Activated CD4-positive, alpha-beta T cell treated with anti-CD3 and anti-CD28 coated beads, Interleukin-2, amount 10 ng/mL, durations not matched to agents 7 days and 5 days (primary cell): ENCODE measurements at regions not wholly inside any gene's neighbourhood (a gene's known extent, or its start where the extent isn't known, plus 50 kb on each side); places are given as distances from the start of the nearest gene placed in this dataset.

Experiments
- CTCF ChIA-PET: fragments of 350-600 bp; sonication (Branson Sonifier 250); formaldehyde crosslinking; loops from one replicate; lab custom pipeline; 2021; ENCODE audit warnings: antibody characterized with exemption; lab: Charles Lee
- POLR2A ChIA-PET: fragments of 350-600 bp; sonication (Branson Sonifier 250); formaldehyde crosslinking; loops from one replicate; lab custom pipeline; 2021; ENCODE audit warnings: antibody characterized with exemption; lab: Charles Lee
- DNase-seq: peaks from one replicate; pipeline ENCODE4 v3.0.0-alpha.2; 2020
- H3K27ac Mint-ChIP-seq: one replicate; pipeline ENCODE4 v1.8.0; 2021; ENCODE audit warnings: mild to moderate bottlenecking, moderate library complexity, mixed read lengths
- H3K27me3 Mint-ChIP-seq: one replicate; pipeline ENCODE4 v1.8.0; 2021; ENCODE audit warnings: mixed read lengths
- H3K36me3 Mint-ChIP-seq: one replicate; pipeline ENCODE4 v1.8.0; 2021; ENCODE audit warnings: low read depth, mixed read lengths
- H3K4me1 Mint-ChIP-seq: one replicate; pipeline ENCODE4 v1.8.0; 2021; ENCODE audit warnings: mixed read lengths
- H3K4me3 Mint-ChIP-seq: one replicate; pipeline ENCODE4 v1.8.0; 2021; ENCODE audit warnings: mild to moderate bottlenecking, moderate library complexity, mixed read lengths
- H3K9me3 Mint-ChIP-seq: one replicate; pipeline ENCODE4 v1.8.0; 2021; ENCODE audit warnings: mixed read lengths

DNA sequence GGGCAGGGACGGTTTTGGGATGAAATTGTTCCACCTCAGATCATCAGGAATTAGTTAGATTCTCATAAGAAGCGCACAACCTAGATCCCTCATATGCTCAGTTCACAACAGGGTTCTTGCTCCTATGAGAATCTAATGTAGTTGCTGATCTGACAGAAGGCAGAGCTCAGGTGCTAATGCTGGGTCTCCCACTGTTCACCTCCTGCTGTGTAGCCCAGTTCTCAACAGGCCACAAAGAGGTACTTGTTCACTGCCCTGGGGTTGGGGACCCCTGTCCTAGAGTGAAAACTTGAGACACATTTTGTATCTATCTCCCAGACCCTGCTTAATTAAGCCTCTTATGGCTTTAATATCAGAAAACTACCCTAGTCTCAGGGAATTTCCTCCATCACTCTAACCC lies 966.0 kb downstream of the PCDH17 start:
- no peaks in the 10 kb centered on the region for H3K9me3 Mint-ChIP-seq

DNA sequence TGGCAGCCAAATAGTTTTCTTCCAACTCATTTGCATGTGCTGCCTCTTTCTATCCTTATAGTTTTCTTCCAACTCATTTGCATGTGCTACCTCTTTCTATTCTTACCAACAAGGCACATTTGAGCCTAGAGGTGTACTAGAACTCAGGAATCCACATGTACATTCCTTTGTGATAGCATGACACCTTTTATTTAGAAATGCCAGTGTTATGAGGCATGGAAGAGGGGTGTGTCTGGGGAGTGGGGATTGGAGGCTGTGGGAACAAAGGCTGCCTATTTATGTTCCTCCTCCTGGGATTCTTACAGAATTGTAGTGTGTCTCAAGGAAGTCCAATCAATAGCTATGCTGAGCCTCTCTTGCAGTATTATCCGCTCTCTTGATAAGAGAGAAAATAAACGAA lies 966.7 kb downstream of the PCDH17 start:
- ChIA-PET POLR2A (no interaction called here), CTCF (no interaction called here)
- Mint-ChIP-seq H3K27me3 (no peaks in the 10 kb centered on the region), H3K9me3 (no peaks in the 10 kb centered on the region), H3K4me1 (no peaks in the 10 kb centered on the region), H3K4me3 (no peak overlapping the region), H3K27ac (no peak overlapping the region), H3K36me3 (no peaks in the 10 kb centered on the region)
- DNase-seq, result no peak

More for the DNA sequence above, 966.0 kb downstream of the PCDH17 start:
- Mint-ChIP-seq H3K4me1 (no peaks in the 10 kb centered on the region), H3K27me3 (no peaks in the 10 kb centered on the region), H3K27ac (no peak overlapping the region), H3K36me3 (no peaks in the 10 kb centered on the region), H3K4me3 (no peak overlapping the region)
- ChIA-PET POLR2A (no interaction called here), CTCF (no interaction called here)
- no peak for DNase-seq

DNA sequence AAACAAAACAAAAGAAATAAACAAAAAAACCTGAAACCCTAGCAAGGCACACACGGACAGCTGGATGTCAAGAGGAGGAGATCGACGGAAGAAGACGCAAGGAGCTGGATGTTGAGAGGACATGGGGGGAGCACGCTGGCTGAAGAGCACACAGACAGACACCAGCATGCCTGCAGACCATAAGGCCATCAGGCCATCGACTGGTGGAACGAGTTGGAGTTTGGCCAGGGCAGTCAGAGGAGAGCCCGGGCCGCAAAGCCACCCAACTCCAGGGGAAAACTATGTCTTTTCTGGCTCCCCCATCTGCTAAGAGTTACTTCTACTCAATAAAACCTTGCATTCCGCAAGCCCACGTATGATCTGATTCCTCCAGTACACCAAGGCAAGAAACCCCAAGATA lies 979.6 kb downstream of the PCDH17 start:
- CTCF ChIA-PET, result no interaction called here
- no peak for DNase-seq
- Mint-ChIP-seq H3K27me3 (no peaks in the 10 kb centered on the region), H3K27ac (no peak overlapping the region), H3K36me3 (no peaks in the 10 kb centered on the region), H3K4me1 (no peaks in the 10 kb centered on the region), H3K4me3 (no peak overlapping the region), H3K9me3 (peaks cover 21% of the 10 kb centered on the region)
- POLR2A ChIA-PET, result no interaction called here

DNA sequence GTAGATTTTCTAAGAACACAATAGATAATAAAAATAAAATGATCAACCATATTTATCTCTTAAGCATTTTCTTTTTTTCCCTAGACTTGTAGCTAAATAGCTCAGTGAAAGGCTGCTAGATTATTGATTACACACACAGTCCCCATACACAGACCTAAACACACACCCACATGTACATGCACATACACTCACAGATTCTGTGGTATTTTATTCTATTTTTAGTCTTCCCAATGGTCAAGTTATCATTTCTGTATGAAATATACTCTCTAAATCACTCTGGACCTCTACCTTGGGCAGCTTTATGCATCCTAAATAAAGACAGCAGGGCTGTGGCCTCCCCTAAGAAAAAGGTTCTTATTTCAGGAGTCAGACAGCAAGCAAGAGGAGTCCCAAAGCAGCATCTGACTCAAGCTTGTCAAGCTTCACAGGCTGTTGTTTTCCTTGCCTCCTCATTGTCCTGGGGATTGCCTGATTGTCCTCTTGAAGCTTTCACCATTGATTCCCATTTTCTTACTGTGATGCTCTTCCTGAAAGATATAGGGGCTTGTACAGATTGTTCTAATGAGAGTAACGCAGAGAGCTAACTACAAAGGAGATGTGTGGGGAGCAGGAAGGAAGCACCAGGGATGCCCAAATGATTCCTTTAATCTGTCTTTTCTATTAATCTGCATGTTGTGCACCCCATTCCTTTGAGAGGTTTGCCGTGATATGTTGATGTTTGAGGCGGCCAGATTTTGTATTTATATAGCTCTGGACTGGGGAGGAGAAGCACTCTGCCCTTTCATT lies 986.5 kb downstream of the PCDH17 start:
- Mint-ChIP-seq H3K36me3 (no peaks in the 10 kb centered on the region), H3K27ac (no peak overlapping the region), H3K27me3 (no peaks in the 10 kb centered on the region), H3K9me3 (peaks cover 9% of the 10 kb centered on the region), H3K4me3 (no peak overlapping the region), H3K4me1 (no peaks in the 10 kb centered on the region)
- POLR2A ChIA-PET, result no interaction called here
- CTCF ChIA-PET, result no interaction called here
- no peak for DNase-seq

DNA sequence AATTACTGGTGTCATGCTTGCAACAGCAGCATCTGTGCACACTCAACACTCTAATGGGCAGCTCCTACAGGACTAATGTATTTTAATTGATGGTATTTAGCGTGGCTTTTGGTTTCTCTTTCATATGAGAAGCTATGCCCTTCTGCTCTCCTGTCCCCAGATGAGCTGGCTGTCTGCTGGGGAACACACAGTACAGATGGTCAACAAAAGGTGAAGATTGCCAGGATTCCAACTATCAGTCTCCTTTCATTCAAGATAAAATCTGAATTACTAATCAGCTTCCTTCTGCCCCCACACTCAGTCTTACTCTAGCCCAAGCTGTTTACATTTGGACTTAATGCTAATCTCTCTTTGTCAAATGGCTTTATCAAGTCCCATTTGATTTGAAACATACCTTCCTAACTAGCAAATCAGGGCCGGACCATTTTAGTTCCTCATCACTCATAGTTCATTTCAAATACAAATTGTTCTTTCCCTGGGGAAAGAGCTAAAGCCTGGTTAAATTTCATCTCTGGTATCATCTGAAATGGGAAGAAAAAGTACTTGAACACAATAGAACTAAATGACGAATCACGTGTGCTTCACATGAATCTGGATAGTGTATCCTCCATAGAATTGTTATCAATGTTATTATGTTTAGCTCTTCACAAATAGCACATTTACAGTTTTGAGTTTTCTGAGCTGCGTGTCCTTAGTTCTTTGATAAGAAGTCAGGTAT lies 988.0 kb downstream of the PCDH17 start:
- Mint-ChIP-seq H3K4me1 (no peaks in the 10 kb centered on the region), H3K27ac (no peak overlapping the region), H3K9me3 (peaks cover 2% of the 10 kb centered on the region), H3K36me3 (no peaks in the 10 kb centered on the region), H3K4me3 (no peak overlapping the region), H3K27me3 (no peaks in the 10 kb centered on the region)
- POLR2A ChIA-PET, result no interaction called here
- no peak for DNase-seq
- CTCF ChIA-PET, result no interaction called here

DNA sequence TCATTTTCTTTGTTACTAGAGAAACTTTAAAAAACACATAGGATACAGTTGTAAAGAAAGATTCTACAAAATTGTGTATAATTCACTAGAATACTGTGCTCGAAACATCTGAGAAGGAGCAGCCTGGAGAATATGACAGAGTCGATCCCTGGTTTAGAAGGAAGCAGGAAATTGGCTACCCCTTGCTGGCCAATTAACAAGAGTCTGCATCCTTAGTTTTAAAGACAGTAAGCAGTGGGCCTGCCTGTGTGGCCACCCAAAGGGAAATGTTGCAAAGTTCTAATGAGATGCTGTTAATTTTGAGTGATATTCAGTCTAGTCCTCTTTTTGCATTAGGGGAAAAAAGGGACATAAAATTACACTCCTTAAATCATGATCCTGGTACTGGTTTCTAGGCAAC lies 988.6 kb downstream of the PCDH17 start:
- Mint-ChIP-seq H3K36me3 (no peaks in the 10 kb centered on the region), H3K27me3 (no peaks in the 10 kb centered on the region), H3K4me3 (no peak overlapping the region), H3K27ac (no peak overlapping the region), H3K4me1 (no peaks in the 10 kb centered on the region), H3K9me3 (peaks cover 4% of the 10 kb centered on the region)
- CTCF ChIA-PET, result no interaction called here
- no peak for DNase-seq
- POLR2A ChIA-PET, result no interaction called here

DNA sequence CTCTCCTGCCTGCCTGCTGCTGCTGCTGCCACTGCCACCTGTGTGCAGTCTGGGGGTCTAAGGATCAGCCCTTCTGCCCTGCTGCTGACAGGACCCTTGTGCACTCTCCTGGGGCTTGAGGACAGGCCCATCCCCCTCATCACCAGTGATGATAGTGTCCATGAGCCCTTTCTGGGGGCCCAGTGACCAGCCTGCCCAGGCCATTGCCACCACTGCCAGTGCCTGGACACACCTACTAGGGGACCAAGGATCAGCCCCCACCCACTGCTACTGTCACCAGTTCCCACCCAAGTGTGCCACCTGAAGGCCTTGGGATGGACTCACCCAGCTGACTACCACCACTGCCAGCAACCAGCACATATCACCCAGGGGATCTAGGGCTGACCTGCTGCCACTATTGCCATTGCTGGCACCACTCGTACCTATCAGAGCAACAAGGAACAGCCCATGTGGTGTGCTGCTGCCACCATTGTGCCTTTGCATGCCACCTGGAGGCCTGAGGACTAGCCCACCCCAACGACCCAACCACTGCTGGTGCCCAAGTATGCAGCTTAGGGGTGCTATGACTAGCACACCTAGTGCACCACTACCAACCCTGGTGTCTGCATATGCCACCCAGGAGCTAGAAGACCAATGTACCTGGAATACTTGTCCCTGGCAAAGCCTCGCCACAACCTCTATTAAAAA lies 994.3 kb downstream of the PCDH17 start:
- Mint-ChIP-seq H3K4me1 (no peaks in the 10 kb centered on the region), H3K27me3 (no peaks in the 10 kb centered on the region)

DNA sequence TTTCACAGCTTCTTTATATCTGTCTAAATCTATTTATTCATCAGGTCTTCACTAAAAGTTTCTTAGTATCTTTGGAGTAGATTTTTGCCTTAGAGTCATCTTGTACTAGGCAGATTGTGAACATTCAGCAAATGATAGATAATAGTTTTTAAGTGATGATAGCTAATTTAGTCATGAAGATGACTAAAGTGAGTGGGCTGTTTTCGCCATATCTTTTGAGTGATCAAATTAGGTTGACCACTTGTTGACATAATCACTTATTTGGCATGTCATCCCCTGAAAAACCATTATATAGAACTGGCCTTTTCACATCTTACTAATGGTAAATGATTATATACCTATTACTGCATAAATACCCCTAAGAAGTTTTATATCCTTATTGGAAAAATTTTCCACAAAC lies 999.2 kb downstream of the PCDH17 start:
- Mint-ChIP-seq H3K36me3 (no peaks in the 10 kb centered on the region), H3K27me3 (no peaks in the 10 kb centered on the region), H3K27ac (no peak overlapping the region), H3K9me3 (peaks cover 7% of the 10 kb centered on the region), H3K4me3 (no peak overlapping the region), H3K4me1 (no peaks in the 10 kb centered on the region)
- CTCF ChIA-PET, result no interaction called here
- no peak for DNase-seq
- POLR2A ChIA-PET, result no interaction called here

More for the DNA sequence above, 994.3 kb downstream of the PCDH17 start:
- ChIA-PET POLR2A (no interaction called here), CTCF (no interaction called here)
- no peaks in the 10 kb centered on the region for H3K36me3 Mint-ChIP-seq
- no peak for DNase-seq
- peaks cover 8% of the 10 kb centered on the region for H3K9me3 Mint-ChIP-seq
- no peak overlapping the region for H3K27ac Mint-ChIP-seq
- no peak overlapping the region for H3K4me3 Mint-ChIP-seq

DNA sequence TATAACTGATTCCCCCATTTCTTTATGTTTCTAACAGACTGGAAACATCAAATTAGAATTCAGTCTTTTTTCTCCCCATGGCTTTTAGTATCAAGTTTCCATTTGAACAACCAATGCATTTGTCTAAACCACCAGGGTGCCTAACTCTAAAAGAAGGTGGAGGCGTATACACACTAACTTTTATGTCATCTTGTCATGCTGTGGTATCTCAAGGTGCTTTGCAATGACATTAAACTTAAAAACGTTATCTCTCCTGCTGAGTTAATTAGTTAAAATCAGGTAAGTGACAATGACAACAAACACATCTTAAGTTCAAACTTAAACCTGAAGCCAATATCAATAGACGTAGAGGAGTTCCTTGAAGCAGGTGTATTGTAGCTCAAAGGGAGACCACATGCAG lies 1001.7 kb downstream of the PCDH17 start:
- Mint-ChIP-seq H3K36me3 (no peaks in the 10 kb centered on the region), H3K9me3 (no peaks in the 10 kb centered on the region), H3K27ac (no peak overlapping the region), H3K4me1 (no peaks in the 10 kb centered on the region), H3K4me3 (no peak overlapping the region), H3K27me3 (no peaks in the 10 kb centered on the region)
- ChIA-PET POLR2A (no interaction called here), CTCF (no interaction called here)
- no peak for DNase-seq

DNA sequence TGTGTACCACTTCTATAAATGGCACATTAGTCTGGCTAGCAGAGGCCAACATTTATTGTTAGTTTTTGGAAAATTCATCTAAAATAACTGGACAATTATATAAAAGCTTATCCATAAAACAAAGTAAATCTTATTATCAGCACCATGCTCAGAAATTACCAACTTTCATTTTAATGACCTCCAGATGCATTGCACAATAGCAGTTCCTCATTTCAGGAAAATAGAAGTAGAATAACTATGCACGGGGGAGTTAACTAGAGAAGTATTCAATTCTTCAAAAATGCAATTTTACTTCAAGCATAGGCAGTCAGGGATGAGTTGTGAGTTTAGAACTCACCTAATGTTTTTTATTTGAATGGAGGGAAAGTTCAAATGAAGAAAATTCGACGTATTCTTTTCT lies 1023.5 kb downstream of the PCDH17 start:
- Mint-ChIP-seq H3K36me3 (no peaks in the 10 kb centered on the region), H3K4me1 (no peaks in the 10 kb centered on the region), H3K27me3 (no peaks in the 10 kb centered on the region), H3K9me3 (no peaks in the 10 kb centered on the region), H3K4me3 (no peak overlapping the region), H3K27ac (no peak overlapping the region)
- DNase-seq, result no peak
- POLR2A ChIA-PET, result no interaction called here
- CTCF ChIA-PET, result no interaction called here

DNA sequence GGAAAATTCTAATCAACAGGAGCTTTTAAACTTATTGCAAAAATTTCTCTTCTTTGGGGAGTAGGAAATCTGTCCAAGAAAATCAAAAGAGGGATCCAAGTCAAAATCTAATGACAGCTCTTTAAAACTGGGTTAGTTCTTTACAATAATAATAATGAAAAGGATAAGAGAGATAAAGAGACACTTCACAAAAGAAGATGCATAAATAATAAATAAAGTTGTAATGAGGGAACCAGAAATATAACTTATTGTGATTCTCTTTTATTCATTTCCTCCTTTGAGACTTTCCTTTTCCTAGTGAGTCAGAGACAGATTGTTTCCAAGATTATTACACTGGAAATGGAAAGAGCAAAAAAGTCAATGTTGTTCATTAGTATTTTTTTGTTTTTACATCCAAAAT lies 1029.3 kb downstream of the PCDH17 start:
- no peaks in the 10 kb centered on the region for H3K4me1 Mint-ChIP-seq
- H3K27me3 Mint-ChIP-seq, result no peaks in the 10 kb centered on the region
- H3K27ac Mint-ChIP-seq, result no peak overlapping the region
- ChIA-PET POLR2A (no interaction called here), CTCF (no interaction called here)
- no peak for DNase-seq
- peaks cover 3% of the 10 kb centered on the region for H3K9me3 Mint-ChIP-seq
- no peak overlapping the region for H3K4me3 Mint-ChIP-seq
- H3K36me3 Mint-ChIP-seq, result no peaks in the 10 kb centered on the region

DNA sequence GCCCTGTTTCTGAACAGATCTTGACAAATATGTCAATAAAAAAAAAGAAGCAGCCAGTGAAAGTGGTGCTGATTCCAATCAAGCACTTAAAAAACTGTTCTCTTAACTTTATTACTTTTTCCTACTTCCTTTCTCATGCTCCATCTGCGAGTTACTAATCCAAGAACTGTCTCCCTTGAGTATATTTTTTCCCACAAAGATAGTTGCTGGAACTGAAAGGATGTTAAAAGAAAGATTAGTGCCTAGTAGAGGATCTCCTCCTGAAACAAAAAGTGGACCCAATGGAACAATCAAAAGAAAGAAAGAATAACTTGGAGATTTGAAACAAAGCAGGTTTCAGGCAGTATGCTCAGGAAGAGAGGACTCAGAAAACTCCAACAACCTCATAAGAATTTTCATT lies 1034.8 kb downstream of the PCDH17 start:
- H3K27me3 Mint-ChIP-seq, result no peaks in the 10 kb centered on the region
- POLR2A ChIA-PET, result no interaction called here
- CTCF ChIA-PET, result no interaction called here

DNA sequence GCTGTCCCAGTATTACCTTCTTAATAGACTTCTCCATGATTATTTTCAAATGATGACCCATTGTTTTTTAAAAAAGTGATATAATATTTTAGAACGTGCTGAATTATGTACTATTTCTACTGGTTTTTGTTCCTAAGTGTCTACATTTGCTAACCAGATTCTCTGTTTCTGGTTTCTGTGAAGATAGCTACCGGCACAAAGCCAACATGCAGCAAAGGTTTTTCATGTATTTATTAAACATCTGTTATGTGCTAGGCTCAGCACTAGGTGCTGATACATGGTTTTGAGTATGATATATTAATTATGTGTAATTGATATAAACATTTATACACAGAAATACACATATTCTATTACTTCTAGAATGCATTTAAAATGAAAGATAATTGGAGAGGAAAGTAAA lies 1035.6 kb downstream of the PCDH17 start:
- no peaks in the 10 kb centered on the region for H3K27me3 Mint-ChIP-seq
- no peak overlapping the region for H3K27ac Mint-ChIP-seq
- no peaks in the 10 kb centered on the region for H3K4me1 Mint-ChIP-seq
- no peaks in the 10 kb centered on the region for H3K36me3 Mint-ChIP-seq
- CTCF ChIA-PET, result no interaction called here
- POLR2A ChIA-PET, result no interaction called here
- H3K4me3 Mint-ChIP-seq, result no peak overlapping the region
- H3K9me3 Mint-ChIP-seq, result peaks cover 3% of the 10 kb centered on the region
- no peak for DNase-seq

More for the DNA sequence above, 1034.8 kb downstream of the PCDH17 start:
- H3K4me3 Mint-ChIP-seq, result no peak overlapping the region
- no peaks in the 10 kb centered on the region for H3K4me1 Mint-ChIP-seq
- no peak overlapping the region for H3K27ac Mint-ChIP-seq
- DNase-seq, result no peak
- H3K9me3 Mint-ChIP-seq, result peaks cover 3% of the 10 kb centered on the region
- H3K36me3 Mint-ChIP-seq, result no peaks in the 10 kb centered on the region
